Left lung (tissue), 4 donors: ENCODE measurements at regions not wholly inside any gene's neighbourhood (a gene's known extent, or its start where the extent isn't known, plus 50 kb on each side); places are given as distances from the start of the nearest gene placed in this dataset.

Source experiments
- ATAC-seq: fragments of 200-7000 bp; cut with Tn5 transposase; one replicate; pipeline ENCODE4 v1.9.1; 2020; ENCODE audit warnings: moderate library complexity
- DNase-seq, 4 donors: peaks; one replicate each; pipeline ENCODE4 v3.0.0-alpha.2; 2013 to 2020
- H3K27ac ChIP-seq, 2 donors: fragments of 200-600 bp; sonication (generic) in 1 of 2; one replicate each; pipeline versions ENCODE4 v1.5.0 to v1.8.0; 2020 to 2021
- H3K27me3 ChIP-seq, 2 donors: fragments of 200-600 bp; sonication (generic) in 1 of 2; one replicate each; pipeline versions ENCODE4 v1.5.0 to v1.8.0; 2020 to 2021
- H3K36me3 ChIP-seq, 2 donors: fragments of 200-600 bp; sonication (generic) in 1 of 2; one replicate each; pipeline versions ENCODE4 v1.5.0 to v1.8.0; 2020 to 2021
- H3K4me1 ChIP-seq, 2 donors: fragments of 200-600 bp; one replicate each; pipeline ENCODE4 v1.8.0; 2021
- H3K4me3 ChIP-seq, 2 donors: fragments of 200-600 bp; sonication (generic) in 1 of 2; one replicate each; pipeline versions ENCODE4 v1.5.0 to v1.8.0; 2020 to 2021; ENCODE audit warnings: mild to moderate bottlenecking in 1 of 2
- H3K9me3 ChIP-seq, 2 donors: fragments of 200-600 bp; sonication (generic) in 1 of 2; one replicate each; pipeline versions ENCODE4 v1.5.0 to v1.8.0; 2020 to 2021
- CTCF ChIP-seq, 2 donors: fragments of 200-600 bp; sonication (generic) in 1 of 2; IDR thresholded peaks; one replicate each; pipeline versions ENCODE4 v1.5.0 to v1.8.0; 2021; ENCODE audit warnings: antibody characterized with exemption in 2 of 2
- intact Hi-C, 2 donors: fragments of 100-400 bp; cut with DNase I; formaldehyde crosslinking; loops; one replicate each; pipeline versions ENCODE4 v1.11.2 to v1.14.2; 2022
- donor health status: DM: no; HTN: yes; CAD: no.
- donor health status: DM: no; HTN: no; CAD: no.

GRCh38 chr20:52098186-52098585 is 93.4 kb downstream of the ZFP64 start:
- intact Hi-C loops: no loop called here
- Histone ChIP-seq H3K36me3 (no peaks in the 10 kb centered on the region), H3K4me3 (no peak overlapping the region), H3K4me1 (no peaks in the 10 kb centered on the region), H3K27ac (no peak overlapping the region), H3K9me3 (no peaks in the 10 kb centered on the region), H3K27me3 (peaks cover 0 to 4% of the 10 kb centered on the region in 2 donors)
- ATAC-seq (no peak), DNase-seq (no peak)
- no peak for TF ChIP-seq CTCF (IDR thresholded peaks at IDR 0.05)

GRCh38 chr20:52096117-52096516 is 95.5 kb downstream of the ZFP64 start:
- Histone ChIP-seq H3K36me3 (no peaks in the 10 kb centered on the region), H3K27ac (no peak overlapping the region), H3K27me3 (no peaks in the 10 kb centered on the region), H3K4me3 (no peak overlapping the region), H3K4me1 (no peaks in the 10 kb centered on the region), H3K9me3 (no peaks in the 10 kb centered on the region)
- DNase-seq (no peak), ATAC-seq (no peak)
- intact Hi-C loops: no loop called here
- TF ChIP-seq CTCF (IDR thresholded peaks at IDR 0.05): no peak

- H3K36me3 ChIP-seq: no peaks in the 10 kb centered on the region
- no peaks in the 10 kb centered on the region for H3K27me3 ChIP-seq
- no peak overlapping the region for H3K27ac ChIP-seq
- DNase-seq (no peak), ATAC-seq (no peak)
- H3K9me3 ChIP-seq: no peaks in the 10 kb centered on the region
- no peaks in the 10 kb centered on the region for H3K4me1 ChIP-seq
- TF ChIP-seq CTCF (IDR thresholded peaks at IDR 0.05): no peak
- intact Hi-C loops: no loop called here
- H3K4me3 ChIP-seq: no peak overlapping the region
Measured at GRCh38 chr20:52094693-52095092, 96.9 kb downstream of the ZFP64 start.

- ATAC-seq (no peak), DNase-seq (no peak)
- no peaks in the 10 kb centered on the region for H3K9me3 ChIP-seq
- intact Hi-C loops: no loop called here
- TF ChIP-seq CTCF (IDR thresholded peaks at IDR 0.05): no peak
- no peak overlapping the region for H3K27ac ChIP-seq
- no peaks in the 10 kb centered on the region for H3K27me3 ChIP-seq
- no peak overlapping the region for H3K4me3 ChIP-seq
- no peaks in the 10 kb centered on the region for H3K36me3 ChIP-seq
- no peaks in the 10 kb centered on the region for H3K4me1 ChIP-seq
Measured at GRCh38 chr20:52093575-52093974, 98.0 kb downstream of the ZFP64 start.

GRCh38 chr20:52090035-52090434 is 101.5 kb downstream of the ZFP64 start:
- H3K27me3 ChIP-seq: no peaks in the 10 kb centered on the region
- DNase-seq (no peak), ATAC-seq (no peak)
- no peak overlapping the region for H3K27ac ChIP-seq
- peaks cover 0 to 14% of the 10 kb centered on the region in 2 donors for H3K36me3 ChIP-seq
- intact Hi-C loops: no loop called here
- no peak for TF ChIP-seq CTCF (IDR thresholded peaks at IDR 0.05)
- H3K4me1 ChIP-seq: no peaks in the 10 kb centered on the region
- H3K4me3 ChIP-seq: no peak overlapping the region
- H3K9me3 ChIP-seq: peaks cover 0 to 12% of the 10 kb centered on the region in 2 donors
